ENCODE measurements at regions not wholly inside any gene's neighbourhood (a gene's known extent, or its start where the extent isn't known, plus 50 kb on each side); places are given as distances from the start of the nearest gene placed in this dataset.

- in situ Hi-C loops (cut with MboI; ENCODE audit: low pct_unique_long_range_greater_than_20kb, low sequenced_read_pairs, unreplicated experiment): no loop called here
- no peak for TF ChIP-seq CTCF (IDR thresholded peaks at IDR 0.05; ENCODE audit: extremely low read depth, insufficient read depth, missing control alignments)
- DNase-seq (ENCODE audit: low spot score): no peak
Measured at GRCh38 chr18:78527984-78528383, 451.6 kb upstream of the SALL3 start.

DNA sequence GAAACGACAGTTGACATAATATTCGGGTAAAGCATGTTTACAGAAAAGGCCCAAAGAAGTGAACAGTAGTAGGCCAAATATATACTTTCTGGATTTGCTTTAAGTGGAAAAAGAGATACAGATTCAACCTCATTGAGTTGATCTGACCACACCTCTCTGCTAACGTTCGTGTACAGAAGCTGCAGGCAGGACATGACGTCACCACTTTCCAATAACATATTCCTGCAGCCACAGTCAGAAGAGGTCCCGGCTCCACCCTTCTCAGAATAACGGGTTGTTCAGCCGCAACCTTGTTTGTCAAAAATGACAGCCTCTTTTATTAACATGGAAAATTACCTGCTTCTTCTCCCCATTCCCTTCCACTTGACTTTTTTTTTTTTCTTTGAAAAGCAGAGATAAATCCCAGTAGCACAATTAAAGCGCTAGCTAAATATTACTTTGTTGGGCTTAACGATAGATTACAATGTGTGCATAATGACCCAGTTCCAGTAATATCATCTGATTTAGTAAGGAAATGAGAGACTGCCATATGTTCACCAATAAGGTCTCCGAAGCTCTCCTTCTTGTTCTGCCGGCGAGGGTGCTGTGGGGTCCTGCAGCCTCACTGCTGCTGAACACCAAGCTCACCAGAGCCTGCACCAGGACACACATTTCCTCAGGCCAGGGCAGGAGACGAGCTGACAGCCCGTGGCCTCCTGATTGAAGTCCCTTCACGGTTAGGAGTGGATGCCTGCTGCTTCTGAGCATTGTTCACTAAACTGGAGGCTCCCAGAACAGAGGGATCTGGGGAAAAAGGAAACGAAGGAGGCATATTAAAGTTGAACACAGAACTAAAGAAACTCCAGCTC, 451.0 kb upstream of the SALL3 start:
- in situ Hi-C loops (cut with MboI; ENCODE audit: low pct_unique_long_range_greater_than_20kb, low sequenced_read_pairs, unreplicated experiment): no loop called here
- no peak for DNase-seq (ENCODE audit: low spot score)
- no peak for TF ChIP-seq CTCF (IDR thresholded peaks at IDR 0.05; ENCODE audit: extremely low read depth, insufficient read depth, missing control alignments)

DNA sequence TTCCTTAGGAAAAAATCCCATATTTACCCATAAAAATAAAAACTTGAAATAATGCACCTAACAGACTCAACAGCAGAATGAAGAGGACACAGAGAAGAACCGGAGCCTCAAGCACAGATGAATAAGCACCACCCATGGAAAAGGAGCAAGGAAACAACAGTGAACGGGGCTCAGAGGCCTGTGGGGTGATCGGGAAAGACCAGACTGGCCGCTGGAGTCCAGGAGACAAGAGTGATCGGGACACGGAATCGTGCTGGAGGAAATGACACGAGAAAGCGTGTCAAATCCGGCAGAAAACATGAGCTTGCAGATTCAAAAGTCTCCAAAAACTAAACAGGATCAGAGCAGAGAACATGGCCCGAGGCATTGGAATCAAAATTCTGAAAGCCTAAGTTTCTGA, 448.0 kb upstream of the SALL3 start:
- in situ Hi-C loops (cut with MboI; ENCODE audit: low pct_unique_long_range_greater_than_20kb, low sequenced_read_pairs, unreplicated experiment): no loop called here
- no peak for TF ChIP-seq CTCF (IDR thresholded peaks at IDR 0.05; ENCODE audit: extremely low read depth, insufficient read depth, missing control alignments)
- no peak for DNase-seq (ENCODE audit: low spot score)

- in situ Hi-C loops (cut with MboI; ENCODE audit: low pct_unique_long_range_greater_than_20kb, low sequenced_read_pairs, unreplicated experiment): no loop called here
- no peak for DNase-seq (ENCODE audit: low spot score)
- no peak for TF ChIP-seq CTCF (IDR thresholded peaks at IDR 0.05; ENCODE audit: extremely low read depth, insufficient read depth, missing control alignments)
Measured at GRCh38 chr18:78538669-78539440, 440.8 kb upstream of the SALL3 start.

- in situ Hi-C loops (cut with MboI; ENCODE audit: low pct_unique_long_range_greater_than_20kb, low sequenced_read_pairs, unreplicated experiment): no loop called here
- no peak for DNase-seq (ENCODE audit: low spot score)
- no peak for TF ChIP-seq CTCF (IDR thresholded peaks at IDR 0.05; ENCODE audit: extremely low read depth, insufficient read depth, missing control alignments)
Measured at GRCh38 chr18:78540636-78541529, 438.7 kb upstream of the SALL3 start.

GRCh38 chr18:78542204-78542603, 437.4 kb upstream of the SALL3 start:
- DNase-seq (ENCODE audit: low spot score): no peak
- no peak for TF ChIP-seq CTCF (IDR thresholded peaks at IDR 0.05; ENCODE audit: extremely low read depth, insufficient read depth, missing control alignments)
- in situ Hi-C loops (cut with MboI; ENCODE audit: low pct_unique_long_range_greater_than_20kb, low sequenced_read_pairs, unreplicated experiment): no loop called here
